ENCODE measurements at regions not wholly inside any gene's neighbourhood (a gene's known extent, or its start where the extent isn't known, plus 50 kb on each side); places are given as distances from the start of the nearest gene placed in this dataset.

GRCh38 chr20:50344232-50345071, 153.8 kb downstream of the CEBPB start:
- Histone ChIP-seq H3K4me3 (ENCODE audit: control insufficient read depth in 2 of 3, extremely low read depth in 1 of 3, insufficient read depth in 2 of 3, low read depth in 1 of 3, low read length in 3 of 3) (no peak overlapping the region), H3K9ac (ENCODE audit: control insufficient read depth, extremely low read depth, insufficient read depth, low read length) (no peak overlapping the region), H3K27me3 (ENCODE audit: control insufficient read depth, extremely low read depth, insufficient read depth, low read length) (no peaks in the 10 kb centered on the region), H3K4me2 (ENCODE audit: control insufficient read depth, extremely low read depth, insufficient read depth, low read depth, low read length) (no peak overlapping the region), H3K36me3 (ENCODE audit: control insufficient read depth in 2 of 2, extremely low read depth in 1 of 2, insufficient read depth in 2 of 2, low read length in 2 of 2) (no peaks in the 10 kb centered on the region), H2AFZ (ENCODE audit: control insufficient read depth, low read length) (no peak overlapping the region), H3K4me1 (ENCODE audit: control insufficient read depth, extremely low read depth, insufficient read depth, low read length) (peaks cover 10% of the 10 kb centered on the region), H4K20me1 (ENCODE audit: control insufficient read depth, extremely low read depth, insufficient read depth, low read length) (no peaks in the 10 kb centered on the region), H3K79me2 (ENCODE audit: control insufficient read depth, insufficient read depth, low read length) (no peaks in the 10 kb centered on the region), H3K27ac (ENCODE audit: control insufficient read depth, insufficient read depth, low read length) (no peak overlapping the region), H3K9me1 (ENCODE audit: control insufficient read depth, extremely low read depth, insufficient read depth, low read length) (no peaks in the 10 kb centered on the region), H3K9me3 (ENCODE audit: control insufficient read depth, low read depth, low read length) (no peaks in the 10 kb centered on the region)
- no peak for FAIRE-seq
- no peak for TF ChIP-seq EZH2 (IDR thresholded peaks at IDR 0.05; ENCODE audit: low read length)
- peak; percentile 28 to 57 (median 37) for TF ChIP-seq CTCF (optimal IDR thresholded peaks at IDR 0.05 in 1 of 3, IDR thresholded peaks at IDR 0.05 in 1 of 3, conservative IDR thresholded peaks at IDR 0.05 in 1 of 3; ENCODE audit: extremely low read depth in 1 of 3, insufficient read depth in 2 of 3, low read length in 3 of 3)
- dilution Hi-C loops (cut with MboI; ENCODE audit: extremely low pct_ligation_motif_present, low sequenced_read_pairs): no loop called here
- DNase-seq (ENCODE audit: low read depth, low spot score): no peak

GRCh38 chr20:50345712-50346373, 155.2 kb downstream of the CEBPB start:
- H4K20me1 ChIP-seq (ENCODE audit: control insufficient read depth, extremely low read depth, insufficient read depth, low read length): no peaks in the 10 kb centered on the region
- no peaks in the 10 kb centered on the region for H3K9me3 ChIP-seq (ENCODE audit: control insufficient read depth, low read depth, low read length)
- no peaks in the 10 kb centered on the region for H3K36me3 ChIP-seq (ENCODE audit: control insufficient read depth in 2 of 2, extremely low read depth in 1 of 2, insufficient read depth in 2 of 2, low read length in 2 of 2)
- H3K9me1 ChIP-seq (ENCODE audit: control insufficient read depth, extremely low read depth, insufficient read depth, low read length): no peaks in the 10 kb centered on the region
- no peak for FAIRE-seq
- DNase-seq (ENCODE audit: low read depth, low spot score): no peak
- H3K4me2 ChIP-seq (ENCODE audit: control insufficient read depth, extremely low read depth, insufficient read depth, low read depth, low read length): peak overlapping the region; percentile 42
- H3K4me3 ChIP-seq (ENCODE audit: control insufficient read depth in 2 of 3, extremely low read depth in 1 of 3, insufficient read depth in 2 of 3, low read depth in 1 of 3, low read length in 3 of 3): no peak overlapping the region
- no peaks in the 10 kb centered on the region for H3K79me2 ChIP-seq (ENCODE audit: control insufficient read depth, insufficient read depth, low read length)
- no peak overlapping the region for H3K9ac ChIP-seq (ENCODE audit: control insufficient read depth, extremely low read depth, insufficient read depth, low read length)
- dilution Hi-C loops (cut with MboI; ENCODE audit: extremely low pct_ligation_motif_present, low sequenced_read_pairs): no loop called here
- peaks cover 10% of the 10 kb centered on the region for H3K4me1 ChIP-seq (ENCODE audit: control insufficient read depth, extremely low read depth, insufficient read depth, low read length)
- TF ChIP-seq EZH2 (IDR thresholded peaks at IDR 0.05; ENCODE audit: low read length) (no peak), CTCF (optimal IDR thresholded peaks at IDR 0.05 in 1 of 3, IDR thresholded peaks at IDR 0.05 in 1 of 3, conservative IDR thresholded peaks at IDR 0.05 in 1 of 3; ENCODE audit: extremely low read depth in 1 of 3, insufficient read depth in 2 of 3, low read length in 3 of 3) (no peak)
- no peak overlapping the region for H3K27ac ChIP-seq (ENCODE audit: control insufficient read depth, insufficient read depth, low read length)
- H2AFZ ChIP-seq (ENCODE audit: control insufficient read depth, low read length): no peak overlapping the region
- H3K27me3 ChIP-seq (ENCODE audit: control insufficient read depth, extremely low read depth, insufficient read depth, low read length): no peaks in the 10 kb centered on the region

Data from keratinocyte (primary cell).